GM06990 (cell line): ENCODE measurements at regions not wholly inside any gene's neighbourhood (a gene's known extent, or its start where the extent isn't known, plus 50 kb on each side); places are given as distances from the start of the nearest gene placed in this dataset.

Source experiments
- DNase-seq: peaks from one replicate; pipeline ENCODE4 v3.0.0-alpha.2; 2011; ENCODE audit not compliant: insufficient read length; ENCODE audit errors: extremely low read depth
- H3K27me3 ChIP-seq: replicated peaks from 2 replicates; pipeline ENCODE4 v1.6.0; 2011; ENCODE audit warnings: low read length; ENCODE audit not compliant: control insufficient read depth, insufficient read depth
- H3K36me3 ChIP-seq: 2 replicates; pipeline ENCODE4 v1.5.1; 2011; ENCODE audit warnings: low read length; ENCODE audit not compliant: control insufficient read depth, insufficient read depth
- H3K4me3 ChIP-seq: replicated peaks from 2 replicates; pipeline ENCODE4 v1.5.1; 2011; ENCODE audit warnings: low read depth, mild to moderate bottlenecking, control low read depth, low read length
- CTCF ChIP-seq: IDR thresholded peaks from 2 replicates; pipeline ENCODE4 v1.5.1; 2011; ENCODE audit warnings: low read length, control low read depth, mild to moderate bottlenecking, inconsistent platforms; ENCODE audit not compliant: insufficient read depth, poor library complexity, severe bottlenecking

GRCh38 chr13:111398715-111399299 is 78.4 kb downstream of the TEX29 start:
- no peaks in the 10 kb centered on the region for H3K27me3 ChIP-seq
- no peak for DNase-seq
- no peak for TF ChIP-seq CTCF
- no peaks in the 10 kb centered on the region for H3K36me3 ChIP-seq
- H3K4me3 ChIP-seq: no peak overlapping the region

GRCh38 chr13:111399334-111399733 is 78.9 kb downstream of the TEX29 start:
- no peak overlapping the region for H3K4me3 ChIP-seq
- no peak for DNase-seq
- no peak for TF ChIP-seq CTCF
- no peaks in the 10 kb centered on the region for H3K27me3 ChIP-seq
- no peaks in the 10 kb centered on the region for H3K36me3 ChIP-seq

- H3K36me3 ChIP-seq: no peaks in the 10 kb centered on the region
- DNase-seq: no peak
- no peaks in the 10 kb centered on the region for H3K27me3 ChIP-seq
- no peak overlapping the region for H3K4me3 ChIP-seq
- no peak for TF ChIP-seq CTCF
Observed at GRCh38 chr13:111399776-111400538, 79.5 kb downstream of the TEX29 start.

- no peak for TF ChIP-seq CTCF
- no peak overlapping the region for H3K4me3 ChIP-seq
- H3K36me3 ChIP-seq: no peaks in the 10 kb centered on the region
- no peaks in the 10 kb centered on the region for H3K27me3 ChIP-seq
- DNase-seq: no peak
Observed at GRCh38 chr13:111401151-111401550, 80.7 kb downstream of the TEX29 start.

- no peak for DNase-seq
- H3K36me3 ChIP-seq: no peaks in the 10 kb centered on the region
- no peak for TF ChIP-seq CTCF
- no peak overlapping the region for H3K4me3 ChIP-seq
- no peaks in the 10 kb centered on the region for H3K27me3 ChIP-seq
Observed at GRCh38 chr13:111401755-111402154, 81.3 kb downstream of the TEX29 start.
